ENCODE measurements at regions not wholly inside any gene's neighbourhood (a gene's known extent, or its start where the extent isn't known, plus 50 kb on each side); places are given as distances from the start of the nearest gene placed in this dataset.

- Histone ChIP-seq H4K20me1 (ENCODE audit: control insufficient read depth, extremely low read depth, insufficient read depth, low read length) (no peaks in the 10 kb centered on the region), H2AFZ (ENCODE audit: low read length) (no peak overlapping the region)
- TF ChIP-seq CTCF (conservative IDR thresholded peaks at IDR 0.05 in 1 of 2, IDR thresholded peaks at IDR 0.05 in 1 of 2; ENCODE audit: low read depth in 1 of 2, low read length in 2 of 2) (no peak), EZH2 (IDR thresholded peaks at IDR 0.05; ENCODE audit: low read length, missing control alignments) (no peak)
These were observed 812.0 kb upstream of the RAB6C start for GRCh38 chr2:129167456-129167855.

GRCh38 chr2:129170570-129170969, 808.9 kb upstream of the RAB6C start:
- DNase-seq (ENCODE audit: low read depth in 2 of 2), result no peak
- Histone ChIP-seq H3K4me2 (ENCODE audit: extremely low read depth, insufficient read depth, low read length) (no peak overlapping the region), H3K4me3 (replicated peaks in 1 of 4; ENCODE audit: control extremely low read depth in 1 of 4, insufficient read depth in 1 of 4, low read depth in 3 of 4, low read length in 4 of 4) (no peak overlapping the region), H3K9ac (ENCODE audit: insufficient read depth, low read length) (no peak overlapping the region), H3K36me3 (ENCODE audit: control insufficient read depth, insufficient read depth, low read length) (no peaks in the 10 kb centered on the region), H2AFZ (ENCODE audit: low read length) (no peak overlapping the region), H3K27ac (ENCODE audit: insufficient read depth, low read length) (no peak overlapping the region), H3K27me3 (ENCODE audit: control insufficient read depth, insufficient read depth, low read length) (no peaks in the 10 kb centered on the region), H3K4me1 (ENCODE audit: control insufficient read depth, extremely low read depth, insufficient read depth, low read length) (no peaks in the 10 kb centered on the region), H3K9me3 (ENCODE audit: control insufficient read depth, insufficient read depth, low read depth, low read length) (no peaks in the 10 kb centered on the region), H4K20me1 (ENCODE audit: control insufficient read depth, extremely low read depth, insufficient read depth, low read length) (no peaks in the 10 kb centered on the region), H3K79me2 (ENCODE audit: control insufficient read depth, insufficient read depth, low read length) (no peaks in the 10 kb centered on the region)
- no peak for TF ChIP-seq CTCF (conservative IDR thresholded peaks at IDR 0.05 in 1 of 2, IDR thresholded peaks at IDR 0.05 in 1 of 2; ENCODE audit: low read depth in 1 of 2, low read length in 2 of 2)
- TF ChIP-seq EZH2 (IDR thresholded peaks at IDR 0.05; ENCODE audit: low read length, missing control alignments), result no peak

More at GRCh38 chr2:129167456-129167855, 812.0 kb upstream of the RAB6C start:
- DNase-seq (ENCODE audit: low read depth in 2 of 2), result no peak
- Histone ChIP-seq H3K36me3 (ENCODE audit: control insufficient read depth, insufficient read depth, low read length) (no peaks in the 10 kb centered on the region), H3K27me3 (ENCODE audit: control insufficient read depth, insufficient read depth, low read length) (no peaks in the 10 kb centered on the region), H3K9me3 (ENCODE audit: control insufficient read depth, insufficient read depth, low read depth, low read length) (no peaks in the 10 kb centered on the region), H3K4me1 (ENCODE audit: control insufficient read depth, extremely low read depth, insufficient read depth, low read length) (no peaks in the 10 kb centered on the region), H3K27ac (ENCODE audit: insufficient read depth, low read length) (no peak overlapping the region), H3K4me2 (ENCODE audit: extremely low read depth, insufficient read depth, low read length) (no peak overlapping the region), H3K79me2 (ENCODE audit: control insufficient read depth, insufficient read depth, low read length) (no peaks in the 10 kb centered on the region), H3K4me3 (replicated peaks in 1 of 4; ENCODE audit: control extremely low read depth in 1 of 4, insufficient read depth in 1 of 4, low read depth in 3 of 4, low read length in 4 of 4) (no peak overlapping the region), H3K9ac (ENCODE audit: insufficient read depth, low read length) (no peak overlapping the region)

- TF ChIP-seq EZH2 (IDR thresholded peaks at IDR 0.05; ENCODE audit: low read length, missing control alignments) (no peak), CTCF (conservative IDR thresholded peaks at IDR 0.05 in 1 of 2, IDR thresholded peaks at IDR 0.05 in 1 of 2; ENCODE audit: low read depth in 1 of 2, low read length in 2 of 2) (no peak)
- H3K36me3 ChIP-seq (ENCODE audit: control insufficient read depth, insufficient read depth, low read length), result no peaks in the 10 kb centered on the region
- DNase-seq (ENCODE audit: low read depth in 2 of 2), result no peak
- no peak overlapping the region for H3K4me2 ChIP-seq (ENCODE audit: extremely low read depth, insufficient read depth, low read length)
- no peaks in the 10 kb centered on the region for H3K27me3 ChIP-seq (ENCODE audit: control insufficient read depth, insufficient read depth, low read length)
- no peaks in the 10 kb centered on the region for H3K9me3 ChIP-seq (ENCODE audit: control insufficient read depth, insufficient read depth, low read depth, low read length)
- H2AFZ ChIP-seq (ENCODE audit: low read length), result no peak overlapping the region
- no peaks in the 10 kb centered on the region for H3K79me2 ChIP-seq (ENCODE audit: control insufficient read depth, insufficient read depth, low read length)
- H3K4me1 ChIP-seq (ENCODE audit: control insufficient read depth, extremely low read depth, insufficient read depth, low read length), result no peaks in the 10 kb centered on the region
- no peaks in the 10 kb centered on the region for H4K20me1 ChIP-seq (ENCODE audit: control insufficient read depth, extremely low read depth, insufficient read depth, low read length)
- no peak overlapping the region for H3K9ac ChIP-seq (ENCODE audit: insufficient read depth, low read length)
- no peak overlapping the region for H3K27ac ChIP-seq (ENCODE audit: insufficient read depth, low read length)
- no peak overlapping the region for H3K4me3 ChIP-seq (replicated peaks in 1 of 4; ENCODE audit: control extremely low read depth in 1 of 4, insufficient read depth in 1 of 4, low read depth in 3 of 4, low read length in 4 of 4)
These were observed 805.3 kb upstream of the RAB6C start for GRCh38 chr2:129174143-129174542.
